ENCODE measurements at regions not wholly inside any gene's neighbourhood (a gene's known extent, or its start where the extent isn't known, plus 50 kb on each side); places are given as distances from the start of the nearest gene placed in this dataset.
A peak's percentile ranks its signal among the peaks of the same experiment; 100 is the strongest.
"Not testable (repeated sequence)": the region's sequence is repeated elsewhere in the genome, so short reads cannot be mapped to it uniquely, and the experiment has no call there.

GRCh38 chr1:46878173-46878782, 63.0 kb downstream of the CYP4A11 start:
- not testable (repeated sequence) for H3K9me3 ChIP-seq; H3K27ac ChIP-seq; H3K4me3 ChIP-seq; DNase-seq (ENCODE audit: low spot score in 2 of 2); H3K36me3 ChIP-seq; H3K27me3 ChIP-seq; H3K4me1 ChIP-seq
- peak in 1 of 2 donors; percentile 38 for TF ChIP-seq CTCF (IDR thresholded peaks at IDR 0.05)
- 36% methylated on average over 3 of the region's 3 CpGs for WGBS

GRCh38 chr1:46876093-46876492, 65.2 kb downstream of the CYP4A11 start:
- not testable (repeated sequence) for H3K27ac ChIP-seq; H3K9me3 ChIP-seq; H3K4me1 ChIP-seq; H3K27me3 ChIP-seq; H3K4me3 ChIP-seq; DNase-seq (ENCODE audit: low spot score in 2 of 2); H3K36me3 ChIP-seq
- 48% methylated on average over 4 of the region's 4 CpGs for WGBS
- peak in 1 of 2 donors; percentile 12 for TF ChIP-seq CTCF (IDR thresholded peaks at IDR 0.05)
